ENCODE measurements at regions not wholly inside any gene's neighbourhood (a gene's known extent, or its start where the extent isn't known, plus 50 kb on each side); places are given as distances from the start of the nearest gene placed in this dataset.

- TF ChIP-seq GATA2 (IDR thresholded peaks at IDR 0.05; ENCODE audit: low read depth, low read length): no peak
- no peak for TF ChIP-seq GATA3 (IDR thresholded peaks at IDR 0.05; ENCODE audit: low read depth, low read length)
These were observed 834.4 kb upstream of the MBL2 start for GRCh38 chr10:53606981-53607380.
